NCI-H774 (cell line): ENCODE measurements at regions not wholly inside any gene's neighbourhood (a gene's known extent, or its start where the extent isn't known, plus 50 kb on each side); places are given as distances from the start of the nearest gene placed in this dataset.

ENCODE experiments used
- DNase-seq: peaks from one replicate; lab custom pipeline; 2025; lab: John Stamatoyannopoulos, UW

DNA sequence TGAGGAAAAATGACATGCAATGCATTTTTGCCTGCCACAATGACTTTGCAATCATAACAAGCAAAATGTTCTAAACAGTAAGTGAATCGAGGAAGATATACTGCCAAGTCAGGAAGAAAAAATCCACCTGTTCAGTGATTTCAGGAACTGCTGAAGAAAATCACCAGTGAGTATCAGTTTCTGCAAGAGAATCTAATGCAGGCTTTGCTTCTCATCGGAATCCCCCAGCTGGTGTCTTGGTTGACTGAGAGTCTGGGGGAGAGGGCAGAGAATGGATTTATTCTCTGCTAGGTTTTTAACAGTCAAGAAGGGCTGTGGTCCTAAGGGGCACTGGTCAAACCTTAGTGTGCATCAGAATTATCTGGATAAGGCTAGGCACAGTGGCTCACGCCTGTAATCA lies 363.4 kb downstream of the CDH26 start:
- DNase-seq = no peak

DNA sequence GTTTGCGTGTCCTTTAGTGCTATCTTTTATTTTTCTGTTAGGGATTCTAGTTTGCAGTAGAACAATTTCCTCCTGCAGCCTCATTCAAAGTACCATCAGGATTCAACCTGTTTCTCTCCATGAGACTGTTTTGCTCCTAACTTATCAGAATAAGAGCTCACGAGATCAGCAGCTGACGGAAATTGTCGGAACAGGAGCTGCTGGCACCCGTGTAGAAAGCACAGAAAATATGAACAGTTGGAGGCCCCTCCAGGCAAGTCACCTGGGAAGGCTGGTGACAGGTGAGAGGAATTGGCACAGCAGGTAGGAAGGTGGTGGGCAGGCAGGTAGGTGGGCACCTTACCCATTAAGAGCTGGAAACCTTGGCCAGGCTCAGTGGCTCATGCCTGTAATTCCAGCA lies 368.6 kb downstream of the CDH26 start:
- DNase-seq = no peak

DNA sequence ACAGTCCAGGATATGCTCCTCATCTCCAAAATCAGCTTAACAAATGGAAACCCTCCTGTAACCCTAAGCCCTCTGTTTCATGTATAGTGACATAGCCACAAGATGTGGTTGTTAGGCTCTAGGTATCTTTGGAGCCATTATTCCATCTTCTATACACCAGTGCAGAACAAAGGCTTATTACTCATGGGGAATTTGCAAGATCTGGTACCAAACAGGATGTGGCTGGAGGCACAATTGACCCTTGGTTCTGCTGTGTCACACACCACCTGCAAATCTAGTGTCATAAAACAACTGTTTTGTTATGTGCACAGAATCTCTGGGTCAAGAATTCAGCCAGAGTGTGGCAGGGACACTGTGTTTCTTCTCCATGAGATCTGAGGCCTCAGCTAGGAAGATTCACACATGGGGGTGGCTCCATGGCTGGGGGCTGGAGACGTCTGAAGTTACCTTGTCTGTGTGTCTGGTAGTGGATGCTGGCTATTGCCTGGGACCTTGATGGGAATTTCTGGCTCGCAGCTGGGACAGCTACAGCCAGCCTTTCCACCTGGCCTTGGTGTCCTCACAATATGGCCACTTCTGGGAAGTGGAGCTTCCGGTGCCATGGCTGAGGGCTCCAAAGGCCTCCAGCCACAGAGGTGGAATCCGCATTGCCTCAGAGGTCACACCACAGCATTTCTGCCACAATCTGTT lies 369.9 kb downstream of the CDH26 start:
- DNase-seq = no peak

DNA sequence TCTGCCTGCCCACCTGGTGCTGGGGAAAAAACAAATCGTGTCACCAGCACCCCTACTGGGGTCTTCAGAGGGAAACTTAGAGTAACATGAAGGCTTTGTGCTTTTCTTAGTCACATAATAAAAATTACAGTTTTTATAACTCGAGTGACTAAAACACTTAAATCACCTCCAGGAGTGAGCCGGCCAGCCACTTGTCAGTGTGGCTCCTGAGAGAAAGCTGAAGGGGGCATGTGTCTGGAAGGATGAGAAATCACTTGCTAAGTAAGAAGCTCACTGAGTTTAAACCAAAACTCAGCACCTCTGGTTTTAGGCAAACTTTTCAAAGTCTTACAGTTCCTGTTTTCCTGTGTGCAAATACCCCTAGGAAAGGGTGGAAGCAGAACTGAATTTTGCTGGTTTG lies 372.2 kb downstream of the CDH26 start:
- DNase-seq = no peak

DNA sequence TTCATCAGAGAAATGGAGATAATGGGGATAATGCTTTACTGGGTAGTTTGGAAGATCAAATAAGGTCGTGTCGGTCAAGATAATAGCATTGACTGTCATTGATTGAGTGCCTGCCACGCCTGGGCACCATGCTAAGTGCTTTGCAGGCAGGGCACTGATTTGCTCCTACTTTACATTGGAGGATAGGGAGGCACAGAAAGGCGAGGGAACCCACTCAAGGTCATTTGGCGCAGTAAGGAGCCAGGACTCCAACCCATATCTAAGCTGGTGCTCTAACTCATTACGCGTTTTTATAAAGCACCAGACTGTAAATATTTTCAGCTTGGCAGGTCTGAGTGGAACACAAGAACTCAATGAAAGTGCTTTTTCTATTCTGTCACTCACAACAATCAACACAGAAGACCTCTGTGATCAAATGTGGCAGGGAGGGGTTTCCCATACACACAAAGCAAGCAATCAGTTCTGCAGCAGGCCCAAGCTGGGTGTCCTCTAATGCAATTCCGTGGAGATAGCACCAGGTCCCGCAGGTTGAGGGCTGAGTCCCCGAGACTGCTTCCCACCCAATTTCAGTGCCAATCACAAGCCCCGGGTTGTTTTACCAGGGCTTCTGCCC lies 373.6 kb downstream of the CDH26 start:
- no peak for DNase-seq

DNA sequence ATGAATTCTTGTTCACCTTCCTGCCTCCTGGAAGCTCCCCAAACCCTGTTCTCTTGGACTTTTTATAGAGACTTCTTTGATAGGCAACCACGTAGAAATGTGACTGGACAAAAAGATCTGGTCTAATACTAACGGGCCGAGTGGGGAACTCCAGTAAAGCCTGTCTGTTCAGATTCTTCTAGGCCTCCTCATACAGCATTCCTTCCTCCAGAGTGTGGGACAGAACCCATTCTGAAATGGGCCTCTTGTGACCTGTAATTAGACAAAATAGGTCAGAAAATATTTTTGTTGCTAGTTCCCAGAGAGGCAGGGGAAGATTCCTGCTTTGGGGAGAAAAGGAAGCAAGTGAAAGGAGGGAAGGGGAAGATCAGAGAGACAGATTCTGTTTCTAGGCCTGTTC lies 374.3 kb downstream of the CDH26 start:
- DNase-seq = no peak

DNA sequence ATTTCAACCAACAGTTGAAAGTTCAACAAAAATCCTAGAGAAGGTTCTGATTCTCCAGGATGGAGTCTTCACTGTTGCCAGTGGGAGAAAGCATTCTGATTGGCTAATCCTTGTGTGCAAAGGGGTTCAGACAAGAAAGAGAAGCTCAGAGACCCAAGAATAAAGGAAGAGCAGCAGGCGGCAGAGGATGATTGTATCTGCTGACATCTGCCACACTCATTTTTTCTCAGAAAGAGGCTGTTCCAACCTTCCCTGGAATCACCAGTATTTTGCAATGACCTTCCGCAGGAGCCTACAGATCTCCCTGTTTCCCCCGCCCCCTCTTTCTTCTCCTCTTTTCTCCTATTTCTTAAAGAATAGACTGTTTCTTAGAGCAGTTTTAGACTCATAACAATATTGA lies 376.7 kb downstream of the CDH26 start:
- no peak for DNase-seq

DNA sequence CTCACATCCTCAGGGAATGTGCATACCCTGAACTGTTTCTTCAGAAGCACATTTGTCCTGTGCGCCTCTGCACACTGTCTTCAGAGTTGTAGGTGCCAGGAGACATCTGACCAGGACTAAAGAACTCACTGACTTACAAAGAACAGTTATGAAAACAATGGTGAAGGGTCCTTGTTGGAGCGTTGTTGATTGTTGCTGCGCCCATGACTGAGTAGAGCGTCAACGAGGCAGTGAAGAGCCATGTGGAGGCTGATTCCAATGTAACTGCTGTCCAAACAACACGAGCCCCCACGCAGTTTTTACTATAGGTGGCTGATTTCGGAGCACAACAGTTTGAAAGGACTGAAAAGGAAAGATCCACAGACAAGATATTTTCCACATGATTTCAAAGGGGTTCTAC lies 380.3 kb downstream of the CDH26 start:
- no peak for DNase-seq

DNA sequence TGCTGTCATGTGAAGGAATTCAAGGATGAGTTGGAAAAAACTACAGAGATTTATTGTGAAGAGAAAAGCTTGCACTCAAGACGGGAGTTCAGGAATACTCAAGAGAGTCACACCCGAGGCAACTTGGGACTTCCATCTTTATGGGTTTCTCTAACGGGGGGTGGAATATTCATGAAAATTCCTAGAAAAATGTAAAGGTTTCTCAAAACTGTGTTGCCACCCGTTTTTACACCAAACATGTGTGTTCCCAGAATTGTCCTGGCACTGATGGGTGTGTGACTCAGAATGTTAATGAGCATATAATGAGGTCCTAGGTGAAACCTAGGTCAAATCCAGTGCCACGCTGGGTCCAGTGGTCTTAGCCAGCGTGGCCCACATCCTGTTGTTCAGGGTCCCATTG lies 381.5 kb downstream of the CDH26 start:
- DNase-seq = no peak

DNA sequence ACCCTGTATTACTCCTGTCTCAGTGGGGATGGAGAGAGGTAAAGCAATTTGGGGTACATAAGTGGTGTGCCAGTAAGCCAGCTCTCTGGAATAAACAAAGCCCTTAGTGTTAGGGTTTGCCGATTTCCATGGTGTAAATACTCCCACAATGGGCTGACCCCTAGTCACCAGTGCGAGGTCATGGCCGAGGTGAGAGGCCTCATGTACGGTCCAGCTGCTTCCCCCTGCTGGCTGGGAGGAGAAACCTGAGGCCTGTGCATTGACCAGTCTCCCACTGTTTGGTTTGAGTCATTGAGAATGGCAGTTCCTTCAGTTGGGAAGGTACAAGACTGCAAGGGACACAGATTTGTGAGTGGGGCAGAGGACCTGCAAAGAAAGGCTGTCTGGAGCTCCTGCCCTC lies 382.0 kb downstream of the CDH26 start:
- DNase-seq = no peak

DNA sequence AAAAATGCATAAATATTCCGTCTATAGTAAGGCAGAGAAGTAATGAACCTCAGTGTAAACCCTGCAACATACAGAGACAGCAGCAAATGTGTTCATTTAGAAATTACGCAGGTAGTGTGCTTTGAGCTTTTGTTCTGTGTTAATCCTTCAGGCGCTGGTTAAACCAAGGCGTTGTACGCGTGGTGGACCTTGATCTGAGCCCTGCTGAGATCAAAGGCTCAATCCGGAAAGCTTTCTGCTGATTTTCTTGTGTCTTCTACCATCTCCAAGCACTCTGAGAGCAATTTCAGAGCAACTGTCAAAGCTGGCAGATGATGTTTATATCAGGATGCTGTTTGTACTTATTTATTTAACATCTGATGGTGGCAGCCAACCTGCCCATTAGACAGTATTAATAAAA lies 382.8 kb downstream of the CDH26 start:
- no peak for DNase-seq

DNA sequence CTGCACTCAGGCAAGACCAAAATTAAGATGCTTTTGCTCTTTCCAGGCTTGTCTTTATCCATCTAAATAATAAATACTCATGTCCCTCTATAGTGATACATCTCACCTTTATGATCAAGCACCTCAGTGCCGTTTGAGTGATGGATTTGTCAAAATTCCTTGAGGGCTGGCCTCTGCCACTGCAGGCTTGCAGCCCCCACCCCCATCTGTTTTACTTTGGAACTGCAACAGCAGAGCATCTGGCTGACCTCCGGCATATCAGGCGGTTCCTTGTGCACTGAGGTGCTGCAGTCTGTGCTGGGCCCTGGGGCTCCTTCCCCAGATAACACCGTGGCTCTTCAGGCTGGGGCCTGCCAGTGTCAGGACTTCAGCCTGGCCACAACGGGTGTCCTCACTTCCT lies 386.9 kb downstream of the CDH26 start:
- no peak for DNase-seq

DNA sequence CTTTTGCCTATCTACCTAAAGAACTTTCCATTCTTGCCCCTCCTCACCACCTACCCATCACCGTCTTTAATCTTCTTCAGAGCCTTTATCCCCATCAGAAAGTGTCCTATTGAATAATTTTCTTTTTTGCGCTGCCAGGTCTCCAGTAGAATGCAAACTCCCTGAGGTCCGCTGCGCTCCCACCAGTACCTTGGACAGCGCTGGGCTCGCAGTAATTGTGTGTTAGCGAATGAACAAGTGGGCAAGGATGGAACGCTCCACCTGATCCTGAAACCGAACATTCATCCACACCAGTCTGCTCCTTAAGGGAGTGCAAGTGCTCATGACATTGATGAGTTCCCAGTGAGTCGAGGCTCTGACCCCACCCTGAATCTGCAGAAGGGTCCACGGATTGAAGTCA lies 391.2 kb downstream of the CDH26 start:
- no peak for DNase-seq

DNA sequence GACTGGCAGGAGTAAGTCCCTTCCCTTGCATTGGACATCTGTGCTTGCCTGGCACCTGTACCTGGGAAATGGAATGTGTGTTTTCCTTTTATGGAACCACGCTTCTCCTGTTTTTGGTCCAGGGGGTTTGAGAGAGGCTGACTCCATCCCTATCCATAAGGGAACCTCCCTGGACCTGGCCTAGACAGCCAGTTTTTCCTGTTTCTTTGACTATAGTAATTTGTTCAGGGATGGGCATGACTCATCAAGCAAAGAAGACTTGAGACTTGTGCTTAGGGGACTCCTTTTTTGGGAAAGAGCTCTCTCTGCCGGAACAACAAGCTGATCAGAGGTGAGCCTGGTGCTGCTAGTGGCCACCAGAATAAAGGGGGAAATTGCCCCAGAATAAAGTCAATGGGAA lies 393.8 kb downstream of the CDH26 start:
- DNase-seq = no peak

DNA sequence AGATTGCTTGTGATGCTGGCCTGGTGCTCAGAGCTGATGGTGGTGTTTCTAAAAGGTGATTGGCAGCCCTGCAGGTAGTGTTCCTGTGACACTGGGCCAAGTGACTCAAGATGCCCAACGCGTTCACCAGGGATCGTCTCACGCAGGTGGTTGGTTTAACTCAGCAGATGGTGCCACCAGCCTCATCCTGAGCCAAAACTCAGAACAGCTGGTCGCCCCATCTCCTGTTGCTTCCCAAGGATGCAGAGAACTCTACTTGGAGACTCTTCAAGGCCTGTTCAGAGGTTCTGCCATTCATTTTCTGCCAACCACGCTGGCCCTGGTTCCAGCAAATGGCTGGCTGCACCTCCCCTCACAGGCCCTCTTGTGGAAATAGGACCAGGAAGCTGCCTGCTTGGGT lies 394.4 kb downstream of the CDH26 start:
- no peak for DNase-seq

DNA sequence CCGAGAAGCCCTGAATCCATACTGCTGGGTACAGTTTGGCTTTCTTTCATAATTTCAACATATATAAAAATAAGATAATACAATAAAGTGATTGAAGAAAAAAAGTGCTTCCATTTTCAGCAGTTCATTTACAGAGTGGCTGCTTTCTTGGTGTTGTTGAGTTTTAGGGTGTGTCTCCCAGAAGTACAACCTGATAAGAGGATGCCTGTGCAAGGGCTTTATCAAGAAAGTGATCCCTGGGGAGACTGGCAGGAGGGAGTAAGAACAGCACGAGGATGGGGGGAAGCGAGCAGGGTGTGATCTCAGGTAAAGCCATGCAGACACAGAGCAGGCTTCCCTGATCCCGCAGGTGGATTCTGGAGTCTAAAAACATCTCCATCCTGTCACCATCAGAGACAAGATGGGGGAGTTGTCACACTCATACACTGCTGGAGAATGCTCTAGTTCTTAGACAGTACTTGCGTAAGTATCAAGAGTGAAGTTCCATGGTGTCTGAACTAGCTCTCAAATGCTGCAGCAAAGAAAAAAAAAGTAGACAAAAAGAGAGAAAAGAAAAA lies 395.9 kb downstream of the CDH26 start:
- DNase-seq = no peak

DNA sequence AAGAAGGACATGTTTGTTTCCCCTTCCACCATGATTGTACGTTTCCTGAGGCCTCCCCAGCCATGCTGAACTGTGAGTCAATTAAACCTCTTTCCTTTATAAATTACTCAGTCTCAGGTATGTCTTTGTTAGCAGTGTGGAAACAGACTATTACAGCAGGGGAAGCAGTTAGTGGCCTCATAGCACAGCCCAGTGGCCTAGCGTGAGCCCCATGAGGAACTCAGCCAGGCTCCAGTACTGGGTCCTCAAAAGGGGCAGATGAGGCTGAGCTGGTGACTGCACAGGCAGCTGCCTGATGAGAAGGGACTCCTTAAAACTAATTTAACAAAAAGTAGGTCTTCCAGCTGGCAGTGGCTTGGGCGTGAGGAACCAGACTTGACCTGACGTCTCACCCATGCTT lies 399.9 kb downstream of the CDH26 start:
- no peak for DNase-seq

DNA sequence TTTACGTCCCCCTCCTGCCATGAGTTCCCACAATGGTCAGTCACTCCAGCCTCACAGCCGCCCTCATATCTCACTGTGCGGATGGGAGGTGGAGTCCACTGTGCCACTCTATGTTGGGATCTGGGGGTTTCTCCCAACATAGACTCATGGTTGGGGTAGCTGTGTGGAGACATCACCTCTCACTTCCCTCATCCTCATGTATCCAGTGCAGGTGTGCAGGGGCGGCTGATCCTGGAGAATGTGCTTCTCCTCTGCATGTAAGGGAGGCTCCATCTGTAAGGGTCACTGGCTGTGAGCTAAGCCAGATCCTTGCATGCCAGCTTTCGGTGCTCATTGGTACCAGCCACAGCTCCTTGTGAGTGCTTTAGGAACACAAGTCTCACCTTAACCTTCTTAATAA lies 400.8 kb downstream of the CDH26 start:
- no peak for DNase-seq

DNA sequence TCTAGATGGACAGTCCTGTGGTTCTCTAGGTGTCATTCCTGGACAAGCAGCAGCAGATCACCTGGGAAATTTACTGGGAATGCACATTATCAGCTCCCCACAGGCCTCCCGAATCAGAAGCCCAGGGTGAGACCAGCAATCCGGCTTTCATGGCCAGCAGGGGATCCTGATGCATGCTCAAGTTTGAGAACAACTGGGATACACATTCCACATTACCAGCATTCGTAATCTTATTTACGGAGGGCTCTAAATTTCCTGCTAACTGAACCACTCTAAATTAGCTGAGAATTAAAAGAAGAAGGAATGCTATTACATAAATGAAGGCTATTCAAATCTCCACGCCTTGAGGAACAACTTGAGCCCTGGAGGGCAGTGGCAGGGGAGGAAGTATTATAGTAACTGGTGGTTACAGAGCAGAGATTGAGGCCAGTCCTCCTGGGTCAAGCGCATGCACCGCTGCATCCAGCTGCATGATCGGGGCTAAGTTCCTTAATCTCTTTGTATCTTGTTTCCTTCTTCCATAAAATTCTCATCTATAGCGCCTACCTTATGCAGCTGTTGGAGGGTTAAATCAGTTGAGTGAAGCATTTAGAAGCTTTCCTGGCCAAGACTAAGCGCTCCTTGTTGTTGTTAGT lies 403.7 kb downstream of the CDH26 start:
- DNase-seq = no peak

DNA sequence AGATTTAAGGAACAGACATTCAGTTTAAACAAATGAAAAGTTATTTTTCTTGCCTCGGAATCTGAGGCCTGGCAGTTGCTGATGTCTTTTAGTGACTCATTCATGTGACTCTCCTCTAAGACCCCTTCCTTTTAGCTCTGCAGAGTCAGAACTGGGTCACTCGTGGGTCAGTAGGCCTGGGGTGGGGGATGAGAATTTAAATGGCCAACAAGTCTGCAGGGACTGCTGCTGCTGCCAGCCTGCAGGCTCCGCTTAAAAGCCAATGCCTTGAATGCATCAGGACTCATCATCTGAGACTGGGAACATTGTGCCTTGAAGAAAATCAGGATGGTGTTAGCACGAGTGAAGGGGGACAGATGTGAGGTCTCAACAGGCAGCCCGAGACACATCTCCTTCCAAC lies 404.3 kb downstream of the CDH26 start:
- no peak for DNase-seq

DNA sequence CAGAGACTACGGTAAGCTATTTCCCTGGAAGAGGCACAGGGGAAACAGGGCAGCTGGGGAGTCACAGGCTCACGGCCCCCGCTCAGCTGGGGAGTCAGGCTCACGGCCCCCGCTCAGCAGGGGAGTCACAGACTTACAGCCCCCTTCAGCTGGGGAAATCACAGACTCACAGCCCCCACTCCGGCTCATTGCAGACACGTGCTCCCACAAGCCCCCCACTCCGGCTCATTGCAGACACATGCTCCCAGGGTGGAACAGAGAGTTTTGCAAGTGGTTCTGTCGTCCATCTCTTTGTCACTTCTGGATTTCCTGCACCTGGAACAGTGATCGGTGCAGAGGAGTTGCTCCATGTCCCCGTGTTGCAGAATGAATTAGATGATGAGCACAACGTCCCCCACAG lies 405.5 kb downstream of the CDH26 start:
- no peak for DNase-seq

DNA sequence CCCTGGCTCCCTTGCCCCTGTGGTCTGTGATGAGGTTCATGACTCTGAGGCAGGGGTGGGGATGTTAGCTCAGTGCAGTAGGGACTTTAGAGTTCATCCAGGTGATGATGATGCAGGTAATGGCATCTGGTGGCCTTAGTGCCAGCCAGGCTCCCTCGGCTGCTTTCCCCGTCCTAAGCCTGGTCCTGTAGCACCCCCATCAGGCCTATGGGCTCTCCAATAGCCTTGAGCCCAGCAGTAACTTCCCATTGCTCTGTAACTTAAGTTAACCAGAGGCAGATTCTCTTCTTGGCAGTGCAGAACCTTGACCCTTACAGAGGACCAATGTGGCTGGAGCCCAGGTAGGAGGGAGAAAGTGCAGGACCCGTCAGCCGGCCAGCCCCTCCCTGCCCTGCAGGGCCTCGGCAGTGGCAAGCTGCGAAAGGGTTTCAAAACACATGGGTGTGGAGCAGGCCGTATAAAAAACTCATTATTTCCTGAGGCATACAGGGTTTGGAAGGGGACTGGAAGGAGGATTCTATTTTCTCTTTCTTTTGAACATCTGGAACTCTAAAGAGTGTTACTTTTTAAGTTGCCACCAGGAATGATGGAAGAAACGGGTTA lies 406.9 kb downstream of the CDH26 start:
- DNase-seq = no peak

DNA sequence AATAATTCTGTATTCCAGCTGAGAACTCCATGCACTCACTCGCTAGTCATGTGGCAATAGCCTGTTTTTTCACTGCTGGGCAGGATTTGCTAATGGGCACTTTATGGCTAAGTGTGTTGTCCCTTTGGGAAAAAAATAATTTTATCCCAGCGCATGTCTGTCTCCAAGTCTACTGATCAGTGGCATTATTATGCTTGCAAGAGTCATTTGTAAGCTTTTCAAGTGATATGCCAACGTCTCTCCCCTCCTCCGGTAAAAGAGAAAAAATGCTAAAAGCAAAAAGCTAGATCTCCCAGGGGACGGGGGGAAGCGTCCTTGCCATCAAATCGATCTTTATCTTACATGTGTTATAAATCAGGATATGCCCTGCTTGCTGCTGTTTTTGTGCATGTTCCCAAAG lies 407.7 kb downstream of the CDH26 start:
- DNase-seq = no peak
